T-helper 1 cell treated with Interleukin-12 subunit alpha and Interleukin-12 subunit beta and Interleukin-4 antibody, amounts not matched to agents 30 ng/mL and 1 ng/mL, for 36 hours (primary cell): ENCODE measurements at regions not wholly inside any gene's neighbourhood (a gene's known extent, or its start where the extent isn't known, plus 50 kb on each side); places are given as distances from the start of the nearest gene placed in this dataset.

Experiments
- intact Hi-C: fragments of 100-400 bp; cut with micrococcal nuclease; formaldehyde crosslinking; loops from one replicate; pipeline ENCODE4 v1.15.1; 2024

GRCh38 chr1:80929868-80930508 is 870.7 kb upstream of the ADGRL2 start:
- intact Hi-C loops: no loop called here

GRCh38 chr1:80926531-80926930 is 874.2 kb upstream of the ADGRL2 start:
- intact Hi-C loops: no loop called here

- intact Hi-C loops: no loop called here
Measured at GRCh38 chr1:80925130-80925805, 875.5 kb upstream of the ADGRL2 start.

GRCh38 chr1:80924290-80924689 is 876.4 kb upstream of the ADGRL2 start:
- intact Hi-C loops: no loop called here

- intact Hi-C loops: no loop called here
Measured at GRCh38 chr1:80922906-80923305, 877.8 kb upstream of the ADGRL2 start.

- intact Hi-C loops: no loop called here
Measured at GRCh38 chr1:80919426-80919825, 881.3 kb upstream of the ADGRL2 start.

- intact Hi-C loops: no loop called here
Measured at GRCh38 chr1:80918380-80918779, 882.4 kb upstream of the ADGRL2 start.

- intact Hi-C loops: no loop called here
Measured at GRCh38 chr1:80917826-80918225, 882.9 kb upstream of the ADGRL2 start.

- intact Hi-C loops: no loop called here
Measured at GRCh38 chr1:80917225-80917624, 883.5 kb upstream of the ADGRL2 start.

GRCh38 chr1:80915491-80915890 is 885.2 kb upstream of the ADGRL2 start:
- intact Hi-C loops: no loop called here

- intact Hi-C loops: no loop called here
Measured at GRCh38 chr1:80910426-80910825, 890.3 kb upstream of the ADGRL2 start.

- intact Hi-C loops: no loop called here
Measured at GRCh38 chr1:80909172-80909784, 891.5 kb upstream of the ADGRL2 start.

GRCh38 chr1:80896781-80897356 is 903.9 kb upstream of the ADGRL2 start:
- intact Hi-C loops: no loop called here

- intact Hi-C loops: no loop called here
Measured at GRCh38 chr1:80894921-80895320, 905.8 kb upstream of the ADGRL2 start.

GRCh38 chr1:80893115-80893514 is 907.6 kb upstream of the ADGRL2 start:
- intact Hi-C loops: no loop called here

GRCh38 chr1:80892539-80892938 is 908.2 kb upstream of the ADGRL2 start:
- intact Hi-C loops: no loop called here

- intact Hi-C loops: no loop called here
Measured at GRCh38 chr1:80891871-80892270, 908.9 kb upstream of the ADGRL2 start.

- intact Hi-C loops: no loop called here
Measured at GRCh38 chr1:80882553-80882952, 918.2 kb upstream of the ADGRL2 start.

GRCh38 chr1:80878343-80878742 is 922.4 kb upstream of the ADGRL2 start:
- intact Hi-C loops: no loop called here

GRCh38 chr1:80876035-80876434 is 924.7 kb upstream of the ADGRL2 start:
- intact Hi-C loops: no loop called here

GRCh38 chr1:80869299-80869698 is 931.4 kb upstream of the ADGRL2 start:
- intact Hi-C loops: no loop called here

GRCh38 chr1:80847904-80848303 is 952.8 kb upstream of the ADGRL2 start:
- intact Hi-C loops: no loop called here
